GM20000 (cell line): ENCODE measurements at regions not wholly inside any gene's neighbourhood (a gene's known extent, or its start where the extent isn't known, plus 50 kb on each side); places are given as distances from the start of the nearest gene placed in this dataset.

Experiments
- DNase-seq: peaks from one replicate; pipeline ENCODE4 v3.0.0; 2012; ENCODE audit warnings: low spot score
- TF ChIP-seq, protein P1 (sequence below): IDR thresholded peaks from 2 replicates; pipeline ENCODE4 v1.5.1; 2012; ENCODE audit warnings: mild to moderate bottlenecking, control low read depth; ENCODE audit errors: extremely low read depth, missing control alignments

DNA sequence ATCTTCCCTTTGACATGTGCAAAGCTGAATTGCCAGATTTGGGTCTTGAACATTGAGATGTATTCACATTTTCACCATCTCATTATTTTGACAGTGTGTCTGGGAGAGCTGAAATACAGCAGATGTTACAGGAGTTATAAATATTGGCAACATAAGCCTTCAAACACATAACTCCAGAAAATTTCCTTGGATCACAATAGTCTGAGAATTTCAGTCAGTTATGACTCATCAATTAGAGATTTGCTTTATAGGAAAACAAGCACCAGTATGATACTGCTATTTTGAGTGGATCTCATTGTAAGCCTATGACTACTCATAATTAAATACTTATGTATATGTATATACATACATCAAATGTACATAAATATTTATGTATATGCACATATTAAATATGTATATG, 1171.8 kb downstream of the AMY1C start:
- TF ChIP-seq, protein P1, sequence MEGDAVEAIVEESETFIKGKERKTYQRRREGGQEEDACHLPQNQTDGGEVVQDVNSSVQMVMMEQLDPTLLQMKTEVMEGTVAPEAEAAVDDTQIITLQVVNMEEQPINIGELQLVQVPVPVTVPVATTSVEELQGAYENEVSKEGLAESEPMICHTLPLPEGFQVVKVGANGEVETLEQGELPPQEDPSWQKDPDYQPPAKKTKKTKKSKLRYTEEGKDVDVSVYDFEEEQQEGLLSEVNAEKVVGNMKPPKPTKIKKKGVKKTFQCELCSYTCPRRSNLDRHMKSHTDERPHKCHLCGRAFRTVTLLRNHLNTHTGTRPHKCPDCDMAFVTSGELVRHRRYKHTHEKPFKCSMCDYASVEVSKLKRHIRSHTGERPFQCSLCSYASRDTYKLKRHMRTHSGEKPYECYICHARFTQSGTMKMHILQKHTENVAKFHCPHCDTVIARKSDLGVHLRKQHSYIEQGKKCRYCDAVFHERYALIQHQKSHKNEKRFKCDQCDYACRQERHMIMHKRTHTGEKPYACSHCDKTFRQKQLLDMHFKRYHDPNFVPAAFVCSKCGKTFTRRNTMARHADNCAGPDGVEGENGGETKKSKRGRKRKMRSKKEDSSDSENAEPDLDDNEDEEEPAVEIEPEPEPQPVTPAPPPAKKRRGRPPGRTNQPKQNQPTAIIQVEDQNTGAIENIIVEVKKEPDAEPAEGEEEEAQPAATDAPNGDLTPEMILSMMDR: no peak
- DNase-seq: no peak

DNA sequence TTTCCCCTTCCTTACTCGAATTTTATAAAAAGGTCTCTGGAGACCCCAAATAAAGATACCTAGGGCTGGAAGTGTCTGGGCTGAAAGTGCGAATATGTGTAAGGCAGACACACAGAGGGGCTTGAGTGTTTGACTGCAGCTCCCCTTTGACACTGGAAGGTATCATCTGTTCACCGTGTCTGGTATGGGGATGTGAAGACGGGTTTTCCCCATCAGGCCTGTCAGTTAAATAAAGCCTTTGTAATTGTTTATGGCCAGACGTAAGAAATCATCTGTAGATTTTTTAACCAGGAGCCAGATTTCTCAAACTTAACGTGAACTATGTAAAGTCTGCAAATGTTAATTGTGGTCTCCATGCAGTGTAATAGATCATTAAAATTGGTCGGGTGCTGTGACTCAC, 1173.4 kb downstream of the AMY1C start:
- TF ChIP-seq, protein P1: no peak

DNA sequence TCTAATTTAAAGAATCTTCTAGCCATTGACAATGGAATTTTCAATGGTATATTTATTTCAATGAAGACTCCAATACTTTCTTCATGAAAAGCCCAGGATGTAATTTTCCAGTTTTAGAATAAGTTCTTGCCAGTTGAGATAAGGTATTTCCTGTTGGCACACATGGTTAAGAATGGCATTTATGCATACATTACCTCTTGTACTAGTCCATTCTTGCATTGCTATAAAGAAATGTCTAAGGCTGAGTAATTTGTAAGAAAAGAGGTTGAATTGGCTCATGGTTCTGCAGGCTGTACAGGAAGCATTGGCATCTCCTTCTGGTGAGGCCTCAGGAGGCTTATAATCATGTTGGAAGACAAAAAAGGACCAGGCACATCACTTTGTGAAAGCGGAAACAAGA, 1179.6 kb downstream of the AMY1C start:
- TF ChIP-seq, protein P1: no peak
- DNase-seq: no peak

More for the DNA sequence above, 1173.4 kb downstream of the AMY1C start:
- DNase-seq: no peak

DNA sequence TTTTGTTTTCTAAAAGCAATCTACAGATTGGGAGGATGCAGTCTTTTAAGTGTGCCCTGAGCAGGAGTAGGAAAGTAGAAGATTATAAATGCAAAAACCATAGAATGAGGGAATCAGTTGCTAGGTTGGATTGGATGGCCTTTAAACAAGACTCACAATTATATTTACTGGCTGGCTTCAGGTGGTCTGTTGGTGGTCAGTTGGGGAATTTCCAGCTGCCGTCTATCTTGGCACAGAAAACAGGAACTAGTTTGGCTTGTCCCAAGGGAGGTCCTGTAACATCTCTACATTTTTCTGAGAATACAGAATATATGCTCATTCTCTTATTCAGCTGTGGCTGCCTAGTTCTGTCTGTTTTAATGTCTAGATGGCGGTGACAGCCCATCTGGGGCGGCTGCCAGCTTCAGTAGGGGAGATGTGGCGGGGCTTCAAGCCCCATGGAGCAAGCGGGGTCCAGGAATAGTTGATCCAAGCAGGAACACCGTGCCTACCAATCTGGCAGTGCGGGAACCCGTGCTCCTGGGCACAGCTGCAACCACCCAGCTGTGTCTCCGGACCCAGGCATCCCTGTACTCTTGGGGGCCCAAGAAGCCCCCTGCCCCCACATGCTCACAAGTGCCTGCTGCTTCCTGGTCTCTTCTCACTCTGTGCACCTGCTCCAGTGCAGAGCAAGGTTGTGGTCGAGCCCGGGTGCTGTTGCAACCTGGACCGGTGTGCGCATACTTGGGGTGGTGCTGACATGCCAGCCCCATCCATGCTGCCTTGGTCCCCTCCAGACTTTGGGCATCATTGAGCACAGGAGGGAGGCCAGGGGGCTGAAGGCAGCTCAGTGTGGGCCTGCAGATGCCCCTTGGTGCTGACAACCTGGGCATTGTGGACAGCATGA, 1182.6 kb downstream of the AMY1C start:
- DNase-seq: peak; percentile 5
- TF ChIP-seq, protein P1: no peak

DNA sequence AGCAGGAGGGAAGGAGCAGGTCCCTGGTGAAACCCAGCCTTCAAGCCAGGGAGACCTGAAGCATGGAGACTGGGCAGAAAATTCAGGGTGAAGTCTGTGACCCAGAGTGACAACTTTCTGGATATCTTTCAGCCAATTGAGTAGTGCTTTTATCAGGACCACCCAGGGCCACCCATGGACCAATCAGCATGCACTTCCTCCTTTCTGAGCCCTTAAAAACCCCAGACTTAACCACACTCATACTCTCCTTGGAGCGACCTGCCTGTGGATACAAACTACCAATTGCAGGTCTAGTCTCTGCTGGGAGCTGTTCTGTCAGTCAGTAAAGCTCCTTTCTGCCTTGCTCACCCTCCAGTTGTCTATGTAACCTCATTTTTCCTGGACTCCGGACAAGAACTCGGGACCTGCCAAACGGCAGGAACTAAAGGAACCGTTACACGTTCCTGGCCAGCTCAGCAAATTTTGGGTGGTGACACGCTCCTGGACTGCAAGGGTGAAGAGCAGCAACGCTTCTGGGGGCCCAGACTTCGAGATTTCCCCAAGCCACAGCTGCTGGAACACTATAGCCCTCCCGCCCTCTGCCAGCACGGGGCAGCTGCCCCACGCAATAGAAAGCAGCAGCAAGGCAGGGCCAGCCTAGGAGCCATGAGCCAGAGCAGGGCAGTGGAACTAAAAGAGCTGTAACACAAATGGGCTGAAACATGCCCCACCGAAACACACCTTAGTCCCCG, 1183.4 kb downstream of the AMY1C start:
- DNase-seq: no peak

DNA sequence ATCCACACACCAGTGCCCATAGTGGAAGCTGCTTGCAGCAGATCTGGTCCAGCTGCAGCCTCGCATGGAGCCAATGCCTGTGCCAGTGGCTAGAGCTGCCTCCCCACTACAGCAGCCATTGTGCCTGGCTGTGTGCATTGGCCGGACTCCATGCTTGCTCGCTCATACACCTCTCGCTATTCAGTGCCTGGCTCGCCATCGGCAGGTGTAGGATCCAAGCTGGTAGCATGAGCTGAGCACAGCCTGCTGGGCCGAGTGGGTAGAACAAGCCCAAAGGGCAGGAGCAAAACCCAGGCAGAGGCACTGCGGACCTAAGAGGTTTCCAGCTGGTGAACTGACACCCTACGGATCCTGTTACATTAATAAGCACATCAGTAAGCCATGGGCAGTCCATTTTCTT, 1184.1 kb downstream of the AMY1C start:
- no peak for DNase-seq

More for the DNA sequence above, 1183.4 kb downstream of the AMY1C start:
- TF ChIP-seq, protein P1: no peak

More for the DNA sequence above, 1184.1 kb downstream of the AMY1C start:
- TF ChIP-seq, protein P1: no peak
